Right hindlimb (tissue), 1 donor: ENCODE measurements at regions not wholly inside any gene's neighbourhood (a gene's known extent, or its start where the extent isn't known, plus 50 kb on each side); places are given as distances from the start of the nearest gene placed in this dataset.
A peak's percentile ranks its signal among the peaks of the same experiment; 100 is the strongest.
"Not testable (repeated sequence)": the region's sequence is repeated elsewhere in the genome, so short reads cannot be mapped to it uniquely, and the experiment has no call there.

Experiments
- DNase-seq: peaks from one replicate; pipeline ENCODE4 v3.0.0-alpha.2; 2018

- DNase-seq: no peak
Measured at GRCh38 chr10:33034931-33035330, 76.9 kb upstream of the ITGB1 start.

GRCh38 chr10:33032654-33033151, 74.7 kb upstream of the ITGB1 start:
- peak; percentile 44 for DNase-seq

- DNase-seq: no peak
Measured at GRCh38 chr10:33031815-33032653, 74.0 kb upstream of the ITGB1 start.

- DNase-seq: no peak
Measured at GRCh38 chr10:33031171-33031570, 73.1 kb upstream of the ITGB1 start.

GRCh38 chr10:33028515-33028914, 70.5 kb upstream of the ITGB1 start:
- not testable (repeated sequence) for DNase-seq

- no peak for DNase-seq
Measured at GRCh38 chr10:33027088-33027487, 69.1 kb upstream of the ITGB1 start.

- no peak for DNase-seq
Measured at GRCh38 chr10:33026422-33026821, 68.4 kb upstream of the ITGB1 start.

GRCh38 chr10:33025910-33026309, 67.9 kb upstream of the ITGB1 start:
- DNase-seq: no peak

GRCh38 chr10:33025039-33025438, 67.0 kb upstream of the ITGB1 start:
- DNase-seq: no peak

GRCh38 chr10:33022691-33023090, 64.7 kb upstream of the ITGB1 start:
- no peak for DNase-seq

GRCh38 chr10:33022090-33022489, 64.1 kb upstream of the ITGB1 start:
- DNase-seq: no peak

- DNase-seq: no peak
Measured at GRCh38 chr10:33016988-33017387, 59.0 kb upstream of the ITGB1 start.

GRCh38 chr10:33015761-33016547, 57.9 kb upstream of the ITGB1 start:
- no peak for DNase-seq

- DNase-seq: not testable (repeated sequence)
Measured at GRCh38 chr10:33013331-33013730, 55.3 kb upstream of the ITGB1 start.

- DNase-seq: no peak
Measured at GRCh38 chr10:33012306-33012705, 54.3 kb upstream of the ITGB1 start.

- no peak for DNase-seq
Measured at GRCh38 chr10:33010132-33011037, 52.4 kb upstream of the ITGB1 start.

GRCh38 chr10:33009244-33010131, 51.5 kb upstream of the ITGB1 start:
- no peak for DNase-seq

- peak; percentile 75 for DNase-seq
Measured at GRCh38 chr10:33008499-33009243, 50.6 kb upstream of the ITGB1 start.

- not testable (repeated sequence) for DNase-seq
Measured at GRCh38 chr10:33007731-33008381, 49.8 kb upstream of the ITGB1 start.
